WTC11 (cell line): ENCODE measurements at regions not wholly inside any gene's neighbourhood (a gene's known extent, or its start where the extent isn't known, plus 50 kb on each side); places are given as distances from the start of the nearest gene placed in this dataset.

Experiments
- ATAC-seq: fragments of 200-7000 bp; cut with Tn5 transposase; 2 replicates; pipeline ENCODE4 v1.10.0; 2021; ENCODE audit warnings: mild to moderate bottlenecking, moderate library complexity
- CTCF ChIA-PET: fragments of 300-600 bp; sonication (Branson Sonifier 250); formaldehyde crosslinking; loops from one replicate; lab custom pipeline; 2021; ENCODE audit warnings: antibody characterized with exemption; lab: Charles Lee
- POLR2A ChIA-PET: fragments of 350-600 bp; sonication (Branson Sonifier 250); formaldehyde crosslinking; loops from one replicate; lab custom pipeline; 2021; ENCODE audit warnings: antibody characterized with exemption; lab: Charles Lee
- DNase-seq: peaks from one replicate; pipeline ENCODE4 v3.0.0; 2021; ENCODE audit warnings: low spot score
- H3K27ac Mint-ChIP-seq: 2 replicates; pipeline ENCODE4 v1.8.0; 2021; ENCODE audit warnings: mixed read lengths
- H3K27me3 Mint-ChIP-seq: 2 replicates; pipeline ENCODE4 v1.8.0; 2021; ENCODE audit warnings: low read depth, mild to moderate bottlenecking, moderate library complexity, mixed read lengths
- H3K36me3 Mint-ChIP-seq: 2 replicates; pipeline ENCODE4 v1.8.0; 2021; ENCODE audit warnings: mixed read lengths
- H3K4me1 Mint-ChIP-seq: 2 replicates; pipeline ENCODE4 v1.8.0; 2022; ENCODE audit warnings: mixed read lengths
- H3K4me3 Mint-ChIP-seq: 2 replicates; pipeline ENCODE4 v1.8.0; 2021; ENCODE audit warnings: mild to moderate bottlenecking, moderate library complexity, mixed read lengths
- H3K9me3 Mint-ChIP-seq: 2 replicates; pipeline ENCODE4 v1.8.0; 2021; ENCODE audit warnings: mixed read lengths
- ATF3 ChIP-seq: sonication (generic); formaldehyde crosslinking; conservative IDR thresholded peaks from 2 replicates; pipeline ENCODE4 v1.8.1; 2022; ENCODE audit warnings: mild to moderate bottlenecking, missing genetic modification reagents
- CBFB ChIP-seq: sonication (generic); formaldehyde crosslinking; IDR thresholded peaks from 2 replicates; pipeline ENCODE4 v1.8.1; 2022; ENCODE audit warnings: mild to moderate bottlenecking, low read depth, missing genetic modification reagents
- CREB1 ChIP-seq: sonication (generic); formaldehyde crosslinking; IDR thresholded peaks from 2 replicates; pipeline ENCODE4 v1.8.0; 2023; ENCODE audit warnings: mild to moderate bottlenecking, missing genetic modification reagents
- E2F1 ChIP-seq: sonication (generic); formaldehyde crosslinking; IDR thresholded peaks from 2 replicates; pipeline ENCODE4 v1.8.0; 2022; ENCODE audit warnings: mild to moderate bottlenecking, missing genetic modification reagents
- E2F5 ChIP-seq: sonication (generic); formaldehyde crosslinking; IDR thresholded peaks from 2 replicates; pipeline ENCODE4 v1.8.1; 2022; ENCODE audit warnings: mild to moderate bottlenecking, moderate library complexity, missing genetic modification reagents
- EMX1 ChIP-seq: fragments of 250-450 bp; sonication (Bioruptor Pico); IDR thresholded peaks from 2 replicates; pipeline ENCODE4 v1.8.0; 2021; ENCODE audit warnings: mild to moderate bottlenecking
- ERG ChIP-seq: fragments of 250-450 bp; sonication (Bioruptor Pico); IDR thresholded peaks from 2 replicates; pipeline ENCODE4 v1.8.0; 2021; ENCODE audit warnings: mild to moderate bottlenecking
- ESRRA ChIP-seq: sonication (generic); formaldehyde crosslinking; IDR thresholded peaks from 2 replicates; pipeline ENCODE4 v1.8.1; 2022; ENCODE audit warnings: mild to moderate bottlenecking, missing genetic modification reagents, borderline replicate concordance
- FOXP1 ChIP-seq: sonication (generic); formaldehyde crosslinking; IDR thresholded peaks from 2 replicates; pipeline ENCODE4 v1.8.0; 2022; ENCODE audit warnings: missing genetic modification reagents, mild to moderate bottlenecking, moderate library complexity, borderline replicate concordance
- GABPB1 ChIP-seq: sonication (generic); formaldehyde crosslinking; IDR thresholded peaks from 2 replicates; pipeline ENCODE4 v1.8.1; 2023; ENCODE audit warnings: mild to moderate bottlenecking, missing genetic modification reagents
- GTF2I ChIP-seq: fragments of 250-450 bp; sonication (Bioruptor Pico); conservative IDR thresholded peaks from 2 replicates; pipeline ENCODE4 v1.4.0; 2021; ENCODE audit warnings: mild to moderate bottlenecking
- KAT7 ChIP-seq: sonication (generic); formaldehyde crosslinking; IDR thresholded peaks from 2 replicates; pipeline ENCODE4 v1.8.1; 2023; ENCODE audit warnings: missing genetic modification reagents, mild to moderate bottlenecking, borderline replicate concordance
- MAX ChIP-seq: sonication (generic); formaldehyde crosslinking; IDR thresholded peaks from 2 replicates; pipeline ENCODE4 v1.8.0; 2022; ENCODE audit warnings: mild to moderate bottlenecking, missing genetic modification reagents
- MXD4 ChIP-seq: fragments of 250-450 bp; sonication (Bioruptor Pico); IDR thresholded peaks from 2 replicates; pipeline ENCODE4 v1.8.0; 2021; ENCODE audit warnings: mild to moderate bottlenecking, moderate library complexity, borderline replicate concordance
- NR1H2 ChIP-seq: sonication (generic); formaldehyde crosslinking; IDR thresholded peaks from 2 replicates; pipeline ENCODE4 v1.9.0; 2021; ENCODE audit warnings: mild to moderate bottlenecking, moderate library complexity, missing genetic modification reagents
- OVOL2 ChIP-seq: fragments of 250-450 bp; sonication (Bioruptor Pico); IDR thresholded peaks from 2 replicates; pipeline ENCODE4 v1.9.0; 2021; ENCODE audit warnings: mild to moderate bottlenecking, borderline replicate concordance
- RORB ChIP-seq: fragments of 250-450 bp; sonication (Bioruptor Pico); IDR thresholded peaks from 2 replicates; pipeline ENCODE4 v1.9.0; 2021; ENCODE audit warnings: mild to moderate bottlenecking
- SOX15 ChIP-seq: fragments of 250-450 bp; sonication (Bioruptor Pico); IDR thresholded peaks from 2 replicates; pipeline ENCODE4 v1.9.0; 2021; ENCODE audit warnings: mild to moderate bottlenecking
- SP1 ChIP-seq: sonication (generic); formaldehyde crosslinking; conservative IDR thresholded peaks from 2 replicates; pipeline ENCODE4 v1.8.1; 2022; ENCODE audit warnings: missing genetic modification reagents
- ZBTB21 ChIP-seq: sonication (generic); formaldehyde crosslinking; IDR thresholded peaks from 2 replicates; pipeline ENCODE4 v1.8.1; 2023; ENCODE audit warnings: mild to moderate bottlenecking, missing genetic modification reagents, borderline replicate concordance
- ZNF219 ChIP-seq: sonication (generic); formaldehyde crosslinking; IDR thresholded peaks from 2 replicates; pipeline ENCODE4 v1.8.0; 2023; ENCODE audit warnings: missing genetic modification reagents, mild to moderate bottlenecking, borderline replicate concordance
- ZNF232 ChIP-seq: sonication (generic); formaldehyde crosslinking; IDR thresholded peaks from 2 replicates; pipeline ENCODE4 v1.8.0; 2022; ENCODE audit warnings: mild to moderate bottlenecking, missing genetic modification reagents
- TF ChIP-seq, protein P1 (sequence below): sonication (generic); formaldehyde crosslinking; IDR thresholded peaks from 2 replicates; pipeline ENCODE4 v1.8.0; 2023; ENCODE audit warnings: mild to moderate bottlenecking, missing genetic modification reagents

DNA sequence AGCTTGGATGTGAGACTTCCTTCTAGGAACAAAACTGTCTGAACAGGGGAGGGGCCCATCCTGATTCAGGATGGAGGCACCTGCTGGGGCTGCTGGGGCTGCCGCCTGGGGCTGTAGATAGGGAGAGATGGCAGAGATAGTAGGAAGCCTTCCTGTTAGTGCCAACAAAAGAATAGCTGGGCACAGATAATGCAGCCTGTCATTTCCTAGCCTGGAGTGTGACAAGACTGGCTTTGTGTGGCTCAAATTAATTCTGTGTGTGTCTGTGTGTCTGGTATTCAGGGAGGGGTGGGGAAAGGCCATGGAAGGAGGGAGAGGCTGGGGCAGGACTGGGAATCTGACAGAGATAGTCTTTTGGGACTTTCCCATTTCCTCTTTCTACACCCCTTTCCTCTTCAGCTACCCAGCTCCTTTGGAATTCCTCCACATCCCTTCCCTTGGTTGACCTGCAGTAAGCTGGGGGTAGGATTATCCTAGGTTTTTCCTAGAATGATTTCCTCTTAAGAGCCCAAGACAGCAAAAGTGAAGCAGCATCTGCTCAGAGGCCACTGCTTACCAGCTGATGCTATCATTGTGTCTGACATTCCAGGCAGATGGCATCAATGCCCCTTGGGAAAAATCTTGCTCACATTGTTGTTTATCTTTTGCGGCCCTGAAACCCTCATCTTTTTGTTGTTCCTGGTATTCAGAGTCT lies 144.9 kb upstream of the LHCGR start:
- no peak for TF ChIP-seq ATF3 (CRISPR knock-in tag)
- no peak for TF ChIP-seq NR1H2 (CRISPR knock-in tag)
- no peak for TF ChIP-seq CREB1 (CRISPR knock-in tag)
- no peak for TF ChIP-seq EMX1 (CRISPR knock-in tag)
- DNase-seq (no peak), ATAC-seq (peak; percentile 36; the same call in 1 of the 2 replicates)
- Mint-ChIP-seq H3K36me3 (no peaks in the 10 kb centered on the region), H3K9me3 (peaks cover 3% of the 10 kb centered on the region; the same call in 1 of the 2 replicates), H3K4me3 (no peak overlapping the region), H3K27me3 (no peaks in the 10 kb centered on the region), H3K4me1 (no peaks in the 10 kb centered on the region), H3K27ac (no peak overlapping the region)
- POLR2A ChIA-PET = no interaction called here
- CTCF ChIA-PET = no interaction called here

DNA sequence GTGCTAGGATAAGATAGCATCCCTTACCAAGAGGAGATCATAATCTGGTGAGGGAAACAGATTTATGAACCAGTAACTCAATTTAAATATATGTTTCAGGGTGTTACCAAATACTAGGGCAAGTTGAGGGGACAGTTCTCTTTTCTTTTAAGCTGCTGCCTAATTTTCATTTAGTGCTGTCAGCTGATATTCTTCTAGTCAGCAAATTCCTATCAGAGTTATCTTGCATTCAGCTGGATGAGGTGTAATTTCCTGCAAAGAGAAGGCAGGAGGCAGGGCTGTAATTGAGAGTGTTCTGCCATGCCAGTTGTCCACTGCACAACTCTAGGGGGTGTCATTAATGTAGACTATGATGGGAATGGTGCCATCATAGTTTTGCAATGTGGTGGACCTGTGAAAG lies 141.3 kb upstream of the LHCGR start:
- ChIA-PET POLR2A (no interaction called here), CTCF (no interaction called here)
- DNase-seq (no peak), ATAC-seq (no peak)
- no peak overlapping the region for H3K27ac Mint-ChIP-seq
- H3K4me1 Mint-ChIP-seq = 0 out of 2 replicates have a peak, but pooled peaks cover 3% of the 10 kb centered on the region
- no peaks in the 10 kb centered on the region for H3K27me3 Mint-ChIP-seq
- H3K36me3 Mint-ChIP-seq = no peaks in the 10 kb centered on the region
- H3K4me3 Mint-ChIP-seq = no peak overlapping the region
- no peak for TF ChIP-seq OVOL2 (CRISPR knock-in tag)
- TF ChIP-seq GABPB1 (CRISPR knock-in tag) = no peak
- H3K9me3 Mint-ChIP-seq = peaks cover 3% of the 10 kb centered on the region; the same call in 1 of the 2 replicates

DNA sequence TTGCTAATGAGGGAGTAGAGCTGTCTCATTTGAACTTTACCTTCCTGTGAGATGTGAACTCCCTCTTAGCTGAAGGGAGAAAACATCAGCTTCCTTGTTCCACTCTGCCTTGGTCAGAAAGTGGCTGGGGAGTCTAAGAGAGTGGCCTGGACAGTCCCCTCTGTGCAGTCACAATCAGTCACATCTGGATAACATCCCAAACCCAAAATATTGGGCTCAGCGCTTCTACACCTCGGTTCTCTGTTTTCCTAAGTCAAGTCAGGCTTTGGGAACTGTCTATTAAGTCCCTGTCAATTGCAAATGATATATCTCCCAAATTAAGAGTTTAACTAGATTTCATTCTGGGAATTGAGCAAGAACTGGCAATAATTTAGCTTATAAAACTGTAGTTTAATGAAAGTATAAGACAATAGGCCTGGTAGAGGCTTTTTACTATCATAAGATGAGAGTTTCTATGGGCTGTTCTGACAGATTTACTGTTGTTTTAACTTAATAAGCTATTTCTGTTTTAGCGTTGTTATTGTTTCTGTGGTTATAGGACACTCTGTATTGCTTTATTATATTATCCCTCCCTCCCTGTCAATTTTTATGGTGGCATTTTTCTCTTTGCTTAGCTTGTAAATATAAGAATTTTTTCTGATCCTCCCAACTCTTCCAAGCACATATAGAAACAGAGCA lies 135.1 kb upstream of the LHCGR start:
- ATAC-seq (no peak), DNase-seq (no peak)
- Mint-ChIP-seq H3K27ac (no peak overlapping the region), H3K4me1 (0 out of 2 replicates have a peak, but pooled peaks cover 3% of the 10 kb centered on the region), H3K4me3 (no peak overlapping the region), H3K9me3 (peaks cover 7% of the 10 kb centered on the region), H3K27me3 (no peaks in the 10 kb centered on the region), H3K36me3 (peaks cover 1% of the 10 kb centered on the region; the same call in 1 of the 2 replicates)
- ChIA-PET POLR2A (no interaction called here), CTCF (no interaction called here)
- no peak for TF ChIP-seq E2F1 (CRISPR knock-in tag)
- TF ChIP-seq SOX15 (CRISPR knock-in tag) = no peak
- TF ChIP-seq ZNF219 (CRISPR knock-in tag) = no peak
- TF ChIP-seq ERG (CRISPR knock-in tag) = no peak
- no peak for TF ChIP-seq ESRRA (CRISPR knock-in tag)
- no peak for TF ChIP-seq GTF2I (CRISPR knock-in tag)
- TF ChIP-seq ZBTB21 (CRISPR knock-in tag) = no peak
- no peak for TF ChIP-seq ZNF232 (CRISPR knock-in tag)
- TF ChIP-seq, protein P1, sequence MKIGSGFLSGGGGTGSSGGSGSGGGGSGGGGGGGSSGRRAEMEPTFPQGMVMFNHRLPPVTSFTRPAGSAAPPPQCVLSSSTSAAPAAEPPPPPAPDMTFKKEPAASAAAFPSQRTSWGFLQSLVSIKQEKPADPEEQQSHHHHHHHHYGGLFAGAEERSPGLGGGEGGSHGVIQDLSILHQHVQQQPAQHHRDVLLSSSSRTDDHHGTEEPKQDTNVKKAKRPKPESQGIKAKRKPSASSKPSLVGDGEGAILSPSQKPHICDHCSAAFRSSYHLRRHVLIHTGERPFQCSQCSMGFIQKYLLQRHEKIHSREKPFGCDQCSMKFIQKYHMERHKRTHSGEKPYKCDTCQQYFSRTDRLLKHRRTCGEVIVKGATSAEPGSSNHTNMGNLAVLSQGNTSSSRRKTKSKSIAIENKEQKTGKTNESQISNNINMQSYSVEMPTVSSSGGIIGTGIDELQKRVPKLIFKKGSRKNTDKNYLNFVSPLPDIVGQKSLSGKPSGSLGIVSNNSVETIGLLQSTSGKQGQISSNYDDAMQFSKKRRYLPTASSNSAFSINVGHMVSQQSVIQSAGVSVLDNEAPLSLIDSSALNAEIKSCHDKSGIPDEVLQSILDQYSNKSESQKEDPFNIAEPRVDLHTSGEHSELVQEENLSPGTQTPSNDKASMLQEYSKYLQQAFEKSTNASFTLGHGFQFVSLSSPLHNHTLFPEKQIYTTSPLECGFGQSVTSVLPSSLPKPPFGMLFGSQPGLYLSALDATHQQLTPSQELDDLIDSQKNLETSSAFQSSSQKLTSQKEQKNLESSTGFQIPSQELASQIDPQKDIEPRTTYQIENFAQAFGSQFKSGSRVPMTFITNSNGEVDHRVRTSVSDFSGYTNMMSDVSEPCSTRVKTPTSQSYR = no peak
- no peak for TF ChIP-seq RORB
- no peak for TF ChIP-seq KAT7
- TF ChIP-seq CBFB = no peak
- no peak for TF ChIP-seq SP1 (CRISPR knock-in tag)
- TF ChIP-seq MXD4 (CRISPR knock-in tag) = no peak
- TF ChIP-seq E2F5 = no peak
- no peak for TF ChIP-seq MAX (CRISPR knock-in tag)
- no peak for TF ChIP-seq FOXP1
